Fibroblast of lung (primary cell): ENCODE measurements at regions not wholly inside any gene's neighbourhood (a gene's known extent, or its start where the extent isn't known, plus 50 kb on each side); places are given as distances from the start of the nearest gene placed in this dataset.
A peak's percentile ranks its signal among the peaks of the same experiment; 100 is the strongest.

Experiments
- DNase-seq, 2 donors: peaks; one replicate each; pipeline versions ENCODE4 v3.0.0 to v3.0.0-alpha.2; 2010; ENCODE audit warnings: low read depth in 2 of 2
- H2AFZ ChIP-seq: 2 replicates; pipeline ENCODE4 v1.5.1; 2012; ENCODE audit warnings: low read length, control low read depth, inconsistent platforms
- H3K27ac ChIP-seq: 2 replicates; pipeline ENCODE4 v1.5.1; 2011; ENCODE audit warnings: low read length, control low read depth; ENCODE audit not compliant: insufficient read depth
- H3K27me3 ChIP-seq: 2 replicates; pipeline ENCODE4 v1.5.1; 2011; ENCODE audit warnings: mild to moderate bottlenecking, low read length; ENCODE audit not compliant: control insufficient read depth, insufficient read depth
- H3K36me3 ChIP-seq: 2 replicates; pipeline ENCODE4 v1.5.1; 2011; ENCODE audit warnings: low read length; ENCODE audit not compliant: control insufficient read depth, insufficient read depth
- H3K4me1 ChIP-seq: 2 replicates; pipeline ENCODE4 v1.5.1; 2011; ENCODE audit warnings: low read length; ENCODE audit not compliant: control insufficient read depth, insufficient read depth; ENCODE audit errors: extremely low read depth
- H3K4me2 ChIP-seq: 2 replicates; pipeline ENCODE4 v1.5.1; 2011; ENCODE audit warnings: low read length, control low read depth; ENCODE audit not compliant: insufficient read depth; ENCODE audit errors: extremely low read depth
- H3K4me3 ChIP-seq, 4 experiments: fragments of 200-600 bp in 1 of 4; sonication (generic) in 1 of 4; replicated peaks in 1 of 4; 2 replicates each; pipeline ENCODE4 v1.5.1; 2011 to 2016; ENCODE audit warnings: low read length in 4 of 4, low read depth in 3 of 4, mild to moderate bottlenecking in 3 of 4, control low read depth in 2 of 4, inconsistent platforms in 1 of 4, mixed read lengths in 1 of 4; ENCODE audit not compliant: insufficient read depth in 1 of 4; ENCODE audit errors: control extremely low read depth in 1 of 4
- H3K79me2 ChIP-seq: 2 replicates; pipeline ENCODE4 v1.5.1; 2012; ENCODE audit warnings: mild to moderate bottlenecking, low read length, inconsistent platforms; ENCODE audit not compliant: control insufficient read depth, insufficient read depth
- H3K9ac ChIP-seq: 2 replicates; pipeline ENCODE4 v1.5.1; 2011; ENCODE audit warnings: mild to moderate bottlenecking, low read length, control low read depth; ENCODE audit not compliant: insufficient read depth
- H3K9me3 ChIP-seq: 2 replicates; pipeline ENCODE4 v1.5.1; 2012; ENCODE audit warnings: low read depth, low read length; ENCODE audit not compliant: control insufficient read depth, insufficient read depth
- H4K20me1 ChIP-seq: 2 replicates; pipeline ENCODE4 v1.5.1; 2011; ENCODE audit warnings: low read length; ENCODE audit not compliant: control insufficient read depth, insufficient read depth; ENCODE audit errors: extremely low read depth
- CTCF ChIP-seq, 2 donors: IDR thresholded peaks in 1 of 2; conservative IDR thresholded peaks in 1 of 2; 1 replicate in 1 of 2; 2 replicates in 1 of 2; pipeline ENCODE4 v1.5.1; 2011 to 2012; ENCODE audit warnings: low read length in 2 of 2, control low read depth in 1 of 2, inconsistent platforms in 1 of 2, low read depth in 1 of 2, mild to moderate bottlenecking in 1 of 2
- EZH2 ChIP-seq: IDR thresholded peaks from 2 replicates; pipeline ENCODE4 v1.5.1; 2012; ENCODE audit warnings: low read length, control low read depth, mild to moderate bottlenecking; ENCODE audit errors: missing control alignments

- peak in 1 of 2 donors; percentile 72 for DNase-seq
- no peaks in the 10 kb centered on the region for H3K4me1 ChIP-seq
- no peak overlapping the region for H3K4me3 ChIP-seq
- H4K20me1 ChIP-seq: no peaks in the 10 kb centered on the region
- H3K4me2 ChIP-seq: no peak overlapping the region
- no peak overlapping the region for H2AFZ ChIP-seq
- no peak overlapping the region for H3K27ac ChIP-seq
- no peaks in the 10 kb centered on the region for H3K9me3 ChIP-seq
- TF ChIP-seq CTCF (conservative IDR thresholded peaks at IDR 0.05 in 1 of 2, IDR thresholded peaks at IDR 0.05 in 1 of 2; ENCODE audit: low read depth in 1 of 2, low read length in 2 of 2) (no peak), EZH2 (no peak)
- H3K36me3 ChIP-seq: no peaks in the 10 kb centered on the region
- H3K79me2 ChIP-seq: no peaks in the 10 kb centered on the region
- no peaks in the 10 kb centered on the region for H3K27me3 ChIP-seq
- H3K9ac ChIP-seq: no peak overlapping the region
Measured at GRCh38 chr1:195105773-195106172, 1502.5 kb downstream of the KCNT2 start.

DNA sequence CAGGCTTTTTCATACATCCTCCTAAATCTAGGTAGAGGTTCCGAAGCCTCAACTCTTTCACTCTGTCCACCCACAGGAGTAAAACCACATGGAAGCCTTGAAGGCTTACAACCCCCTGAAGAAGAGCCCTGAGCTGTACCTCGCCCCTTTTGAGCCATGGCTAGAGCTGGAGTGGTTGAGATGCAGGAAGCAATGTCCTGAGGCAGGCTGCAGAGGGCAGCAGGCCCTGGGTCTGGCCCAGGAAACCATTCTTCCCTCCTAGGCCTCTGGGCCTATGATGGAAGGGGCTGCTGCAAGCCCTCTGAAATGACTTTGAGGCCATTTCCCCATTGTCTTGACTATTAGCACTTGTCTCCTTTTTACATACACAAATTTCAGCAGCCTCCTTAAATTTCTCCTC is 1503.0 kb downstream of the KCNT2 start:
- H3K36me3 ChIP-seq: no peaks in the 10 kb centered on the region
- H3K27ac ChIP-seq: no peak overlapping the region
- H3K4me3 ChIP-seq: no peak overlapping the region
- H3K27me3 ChIP-seq: no peaks in the 10 kb centered on the region
- no peak overlapping the region for H2AFZ ChIP-seq
- no peaks in the 10 kb centered on the region for H3K9me3 ChIP-seq
- H3K79me2 ChIP-seq: no peaks in the 10 kb centered on the region
- no peak for DNase-seq
- no peaks in the 10 kb centered on the region for H4K20me1 ChIP-seq
- no peak overlapping the region for H3K9ac ChIP-seq
- no peaks in the 10 kb centered on the region for H3K4me1 ChIP-seq
- H3K4me2 ChIP-seq: no peak overlapping the region
- no peak for TF ChIP-seq EZH2
- TF ChIP-seq CTCF (conservative IDR thresholded peaks at IDR 0.05 in 1 of 2, IDR thresholded peaks at IDR 0.05 in 1 of 2; ENCODE audit: low read depth in 1 of 2, low read length in 2 of 2): peak in 1 of 2 donors; percentile 7

- peak in 1 of 2 donors; percentile 18 for DNase-seq
Measured at GRCh38 chr1:195097316-195097715, 1510.9 kb downstream of the KCNT2 start.

More at GRCh38 chr1:195097316-195097715, 1510.9 kb downstream of the KCNT2 start:
- Histone ChIP-seq H3K9ac (no peak overlapping the region), H3K4me2 (no peak overlapping the region), H3K27me3 (no peaks in the 10 kb centered on the region), H3K79me2 (no peaks in the 10 kb centered on the region), H3K4me3 (no peak overlapping the region), H3K36me3 (no peaks in the 10 kb centered on the region), H3K27ac (no peak overlapping the region), H2AFZ (no peak overlapping the region), H3K9me3 (no peaks in the 10 kb centered on the region), H3K4me1 (no peaks in the 10 kb centered on the region), H4K20me1 (no peaks in the 10 kb centered on the region)
- TF ChIP-seq CTCF (conservative IDR thresholded peaks at IDR 0.05 in 1 of 2, IDR thresholded peaks at IDR 0.05 in 1 of 2; ENCODE audit: low read depth in 1 of 2, low read length in 2 of 2): no peak
- no peak for TF ChIP-seq EZH2
